HG02678 (cell line): ENCODE measurements at regions not wholly inside any gene's neighbourhood (a gene's known extent, or its start where the extent isn't known, plus 50 kb on each side); places are given as distances from the start of the nearest gene placed in this dataset.

Experiments
- ATAC-seq: cut with Tn5 transposase; IDR thresholded peaks from one replicate; pipeline ENCODE4 v1.9.1; 2021; ENCODE audit warnings: mild to moderate bottlenecking, moderate library complexity; ENCODE audit not compliant: unreplicated experiment

DNA sequence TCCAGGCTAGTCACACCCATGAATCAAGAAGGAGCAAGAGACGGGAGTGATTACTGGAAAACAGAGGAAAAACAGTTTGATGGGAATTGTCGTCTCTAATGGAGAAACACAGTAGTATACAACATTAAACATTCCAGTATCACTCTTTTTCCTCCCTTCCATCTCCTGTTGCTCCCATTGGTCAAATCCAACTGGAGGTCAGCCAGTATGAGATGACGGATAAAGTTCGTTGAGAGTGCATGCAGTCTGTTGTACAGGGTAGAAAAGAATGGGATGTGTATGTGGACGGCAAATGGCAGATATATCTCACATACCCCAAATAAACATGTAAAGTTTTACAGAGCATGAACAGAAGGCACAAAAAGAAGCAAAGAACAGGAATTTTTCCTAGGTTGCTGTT is 221.9 kb upstream of the TNP1 start:
- no peak for ATAC-seq

DNA sequence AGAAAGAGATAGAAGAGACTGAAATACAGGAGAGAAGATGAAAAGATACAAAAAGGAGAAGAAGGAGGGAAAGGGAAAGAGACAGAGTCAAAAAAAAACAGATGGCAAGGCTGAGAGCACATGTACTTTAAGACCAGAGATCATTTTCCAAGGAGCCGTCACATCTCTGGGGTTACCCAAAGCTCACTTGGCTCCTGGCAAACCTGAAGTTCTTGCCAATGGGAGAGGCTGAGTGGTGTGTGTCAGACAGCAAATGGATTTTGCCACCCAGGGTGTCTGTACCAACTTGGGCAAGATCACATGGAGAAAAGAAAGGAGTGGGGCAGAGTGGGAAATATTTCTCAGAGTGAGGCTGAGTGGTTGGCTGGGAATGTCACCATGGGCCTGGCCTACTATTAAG is 219.3 kb upstream of the TNP1 start:
- ATAC-seq, result no peak

DNA sequence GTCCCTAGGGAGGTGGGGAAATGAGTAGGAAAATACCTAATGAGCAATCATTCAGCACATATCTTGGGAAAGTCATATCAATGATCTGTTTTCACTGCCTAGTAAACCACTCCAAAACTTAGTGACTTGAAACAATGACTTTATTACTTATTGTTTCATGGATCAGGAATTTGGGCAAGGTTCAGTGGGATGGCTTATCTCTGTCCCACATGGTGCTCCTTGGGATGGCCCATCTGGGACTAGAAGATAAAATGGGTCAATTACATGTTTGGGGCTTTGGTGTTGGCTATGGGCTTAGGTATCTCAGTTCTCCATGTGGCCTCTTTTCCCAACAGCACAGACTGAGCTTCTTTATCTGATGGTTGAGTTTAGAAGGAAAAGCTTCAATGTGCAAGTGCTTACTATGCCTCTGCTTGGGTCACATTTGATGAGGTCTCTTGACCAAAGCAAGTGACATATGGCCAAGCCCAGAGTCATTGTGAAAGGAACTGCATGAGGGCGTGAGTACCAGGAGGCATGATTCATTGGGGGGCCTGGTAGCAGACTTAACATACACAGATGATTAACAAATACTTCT is 218.1 kb upstream of the TNP1 start:
- ATAC-seq, result no peak

DNA sequence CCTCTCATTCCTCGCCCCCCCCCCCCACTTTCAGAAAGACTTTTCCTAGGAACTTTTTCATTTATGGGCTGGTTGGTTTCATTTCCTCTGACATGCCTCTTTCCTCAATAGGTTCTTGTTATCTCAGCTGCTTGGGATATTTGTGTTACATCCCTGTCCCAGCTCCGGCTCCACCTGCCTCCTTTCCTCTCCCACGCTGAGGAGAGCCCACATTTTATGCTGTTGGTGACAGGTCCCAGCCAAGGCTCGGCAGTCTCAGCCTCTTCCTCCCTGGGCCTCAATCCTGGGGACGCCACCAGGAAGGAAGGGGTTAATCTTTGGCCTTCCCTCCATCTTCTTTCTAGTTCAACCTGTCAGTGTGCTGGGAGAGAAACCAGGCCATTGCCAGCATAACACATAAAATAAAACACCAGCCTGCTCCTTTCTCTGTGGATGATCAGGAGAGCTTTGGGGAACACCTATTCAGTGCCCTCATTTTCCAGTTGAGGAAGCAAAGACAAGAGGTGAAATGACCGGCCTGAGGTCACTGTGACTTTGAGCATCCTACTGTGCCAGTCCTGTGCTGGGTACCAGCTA is 216.9 kb upstream of the TNP1 start:
- ATAC-seq, result no peak

DNA sequence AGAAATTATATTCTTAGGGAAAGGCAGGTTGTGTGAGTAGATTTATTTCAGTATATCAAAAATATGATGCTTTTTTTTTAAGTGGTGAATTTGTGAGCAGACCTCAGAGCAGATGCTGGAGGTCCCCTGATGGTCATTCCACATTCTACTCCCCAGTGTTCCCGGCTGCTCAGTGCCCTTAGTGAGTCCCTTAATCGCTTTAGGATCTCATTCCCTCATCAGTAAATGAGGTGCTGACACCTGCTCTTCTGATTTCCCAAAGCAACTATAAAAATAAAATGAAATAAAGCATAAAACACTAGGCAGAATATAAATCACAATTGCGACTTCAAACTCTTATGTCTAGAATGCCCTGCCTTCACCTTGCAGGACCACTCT is 216.2 kb upstream of the TNP1 start:
- no peak for ATAC-seq

DNA sequence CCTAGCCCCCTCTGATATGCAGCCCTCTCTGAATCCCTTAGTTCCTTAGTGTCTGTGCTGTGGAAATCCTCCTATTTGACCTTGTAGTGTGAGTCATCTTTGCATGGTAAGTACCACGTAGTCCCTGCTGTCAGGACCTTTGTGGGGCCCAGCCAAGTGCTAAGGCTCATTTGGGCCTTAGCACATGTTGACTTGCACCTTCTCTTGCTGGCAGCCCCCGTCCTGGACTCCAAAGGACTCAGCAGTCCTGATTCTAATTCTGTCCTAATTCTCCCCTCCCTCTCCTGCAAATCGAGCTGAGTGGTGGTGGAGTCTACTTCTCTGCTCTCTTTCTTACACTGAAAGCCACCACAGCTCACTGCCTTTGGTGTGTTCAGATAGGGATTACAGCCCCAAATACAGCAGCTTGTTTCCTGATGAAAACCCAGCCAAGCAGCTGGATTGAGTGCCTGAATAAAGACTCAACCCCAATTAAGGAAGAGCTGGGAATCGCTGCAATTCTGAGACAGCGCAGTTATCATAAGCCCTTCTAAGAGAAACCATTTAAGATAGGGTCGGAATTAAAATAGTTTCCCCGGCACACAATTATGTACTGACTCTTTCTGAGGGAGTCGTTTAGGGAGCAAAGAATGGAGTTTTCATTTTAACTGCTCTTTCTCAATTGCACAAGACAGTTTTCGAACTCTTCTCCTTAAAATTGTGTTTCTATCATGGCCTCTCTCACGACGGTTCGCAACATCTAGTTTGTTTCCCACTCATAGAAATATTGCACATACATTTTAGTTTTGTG is 215.6 kb upstream of the TNP1 start:
- no peak for ATAC-seq

DNA sequence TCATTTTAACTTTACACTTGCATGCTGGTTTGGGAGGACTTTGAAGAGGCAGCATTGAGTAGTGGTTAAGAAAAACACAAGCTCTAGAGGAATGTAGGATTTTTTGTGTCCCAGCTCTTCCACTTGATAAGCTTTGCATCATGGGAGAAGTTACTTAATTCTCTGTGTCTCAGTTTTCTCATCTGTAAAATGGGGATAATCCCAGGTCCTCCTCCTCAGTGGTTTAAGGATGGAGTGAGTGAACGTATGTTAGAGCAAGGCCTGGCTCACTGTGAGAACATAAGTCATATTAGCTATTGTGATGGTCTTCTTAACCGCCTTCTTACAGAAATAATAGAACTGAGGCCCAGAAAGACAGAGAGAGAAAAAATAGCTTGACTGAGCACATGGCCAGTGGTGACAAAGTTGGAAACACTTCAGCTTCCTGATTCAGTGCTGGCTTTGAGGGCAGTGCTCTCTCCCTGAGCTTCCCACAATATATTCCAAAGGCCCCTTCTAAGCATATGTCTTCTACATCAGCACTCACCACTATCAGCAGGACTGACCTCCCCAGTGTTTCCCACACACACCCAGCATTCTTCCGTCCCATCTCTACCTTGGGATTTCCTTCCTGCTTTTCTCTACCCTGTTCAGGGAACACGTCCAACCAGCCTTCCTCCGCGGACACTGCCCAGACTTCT is 214.9 kb upstream of the TNP1 start:
- ATAC-seq, result no peak

DNA sequence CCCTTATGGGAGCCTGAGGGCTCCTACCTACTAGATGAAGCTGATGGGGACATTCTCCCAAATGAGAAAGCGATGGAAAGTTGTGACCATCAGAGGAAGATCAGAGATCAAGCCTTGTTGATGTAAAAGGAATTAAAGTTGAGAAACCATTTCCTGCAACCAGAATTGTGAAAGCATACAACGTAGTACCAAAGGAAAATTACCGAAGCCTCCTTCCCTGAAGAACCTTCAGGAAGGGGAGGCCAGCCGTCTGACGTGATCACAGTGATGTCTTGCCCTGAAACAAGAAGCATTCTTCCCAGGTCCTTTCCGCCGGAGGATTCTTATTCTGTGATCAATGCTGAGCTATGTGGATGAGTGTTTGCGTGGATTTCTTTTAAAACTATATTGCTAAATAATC is 211.6 kb upstream of the TNP1 start:
- ATAC-seq, result no peak

DNA sequence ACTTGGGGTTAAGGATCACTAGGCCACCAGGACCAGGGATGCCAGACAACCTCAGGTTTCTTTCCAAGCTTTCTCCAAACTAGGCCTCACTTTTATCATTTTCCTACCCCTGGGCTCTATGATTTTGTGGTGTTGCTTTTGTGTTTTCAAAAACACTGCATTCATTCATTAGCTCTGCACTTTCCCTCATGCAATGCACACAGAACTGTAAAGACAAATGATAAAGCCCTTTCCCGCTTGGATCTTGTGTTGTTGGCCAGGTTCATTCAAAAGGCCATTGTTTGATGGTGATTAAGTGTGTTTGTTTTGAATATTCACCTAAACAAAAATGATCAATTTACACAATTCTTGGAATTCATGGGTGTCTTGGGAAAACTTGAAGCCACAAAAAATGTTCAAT is 210.7 kb upstream of the TNP1 start:
- ATAC-seq, result no peak

DNA sequence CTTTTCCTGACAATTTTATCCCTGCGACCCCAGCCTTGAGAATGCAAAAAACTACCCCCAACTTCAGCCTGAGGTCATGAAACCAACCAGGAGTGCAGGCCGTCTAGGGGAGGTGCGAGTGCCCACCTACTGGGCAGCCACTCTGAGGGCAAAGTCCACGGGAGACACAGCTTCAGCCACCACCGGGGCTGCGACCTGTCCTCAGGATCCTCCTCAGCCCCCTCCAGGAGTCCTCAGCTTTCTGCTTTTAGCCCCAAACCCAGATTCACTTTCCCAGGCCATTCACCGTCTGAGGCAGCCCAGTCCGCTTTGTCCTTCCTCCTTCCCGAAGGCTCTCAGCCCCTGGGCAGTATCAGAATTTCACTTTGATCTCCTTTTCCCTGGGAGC is 210.2 kb upstream of the TNP1 start:
- no peak for ATAC-seq

DNA sequence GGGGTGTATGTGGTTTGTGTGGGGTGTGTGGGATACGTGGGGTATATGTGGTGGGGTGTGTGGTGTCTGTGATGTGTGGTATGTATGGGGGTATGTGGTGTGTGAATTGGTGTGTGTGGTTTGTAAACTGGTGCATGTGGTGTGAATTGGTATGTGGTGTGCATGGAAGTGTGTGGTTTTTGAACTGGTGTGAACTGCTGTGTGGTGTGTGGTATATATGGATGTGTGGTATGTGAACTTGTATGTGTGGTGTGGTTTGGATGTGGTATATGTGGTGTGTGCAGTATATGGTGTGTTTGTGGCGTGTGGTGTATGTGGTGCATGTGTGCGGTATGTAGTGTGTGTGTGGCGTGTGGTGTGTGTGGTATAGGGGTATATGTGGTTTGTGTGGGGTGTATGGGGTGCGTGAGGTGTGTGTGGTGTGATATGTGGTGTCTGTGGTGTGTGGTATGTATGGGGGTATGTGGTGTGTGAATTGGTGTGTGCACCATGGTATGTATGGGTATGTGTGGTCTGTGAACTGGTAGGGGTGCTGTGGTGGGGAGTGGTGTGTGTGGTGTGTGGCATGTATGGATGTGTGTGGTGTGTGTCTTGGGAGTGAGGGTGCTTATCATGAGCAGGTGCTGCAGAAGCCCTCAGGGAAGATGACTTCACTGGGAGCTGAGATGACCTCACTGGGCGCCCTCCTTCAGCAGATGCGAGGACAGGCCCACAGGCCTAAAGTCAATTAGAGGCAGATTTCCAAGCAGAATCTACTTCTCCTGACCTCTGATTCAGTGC is 209.6 kb upstream of the TNP1 start:
- ATAC-seq, result no peak

DNA sequence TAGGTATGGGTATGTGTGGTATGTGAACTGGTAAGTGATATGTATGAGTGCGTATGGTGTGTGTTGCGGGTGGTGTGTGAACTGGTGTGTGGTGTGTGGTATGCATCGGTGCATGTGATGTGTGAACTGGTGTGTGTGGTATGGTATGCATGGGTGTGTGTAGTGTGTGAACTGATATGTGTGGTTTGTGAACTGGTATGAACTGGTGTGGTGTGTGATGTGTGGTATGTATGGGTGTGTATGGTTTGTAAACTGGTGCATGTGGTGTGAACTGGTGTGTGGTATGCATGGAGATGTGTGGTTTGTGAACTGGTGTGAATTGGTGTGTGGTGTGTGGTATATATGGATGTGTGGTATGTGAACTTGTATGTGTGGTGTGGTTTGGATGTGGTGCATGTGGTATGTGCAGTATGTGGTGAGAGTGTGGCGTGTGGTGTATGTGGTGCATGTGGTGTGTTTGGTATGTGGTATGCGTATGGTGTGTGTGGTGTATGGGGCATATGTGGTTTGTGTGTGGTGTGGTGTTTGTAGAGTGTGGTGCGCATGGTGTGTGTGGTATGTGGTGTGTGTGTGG is 208.9 kb upstream of the TNP1 start:
- ATAC-seq, result no peak

DNA sequence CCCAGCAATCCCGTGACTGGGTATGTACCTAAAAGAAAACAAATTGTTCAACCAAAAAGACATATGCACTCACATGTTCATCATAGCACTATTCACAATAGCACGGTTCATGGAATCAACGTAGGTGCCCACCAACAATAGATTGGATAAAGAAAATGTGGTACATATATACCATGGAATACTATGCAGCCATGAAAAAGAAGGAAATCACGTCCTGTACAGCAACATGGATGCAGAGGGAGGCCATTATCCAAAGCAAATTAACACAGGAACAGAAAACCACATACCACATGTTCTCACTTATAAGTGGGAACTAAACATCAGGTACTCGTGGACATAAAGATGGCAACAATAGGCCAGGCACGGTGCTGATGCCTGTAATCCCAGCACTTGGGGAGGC is 207.9 kb upstream of the TNP1 start:
- ATAC-seq, result no peak

DNA sequence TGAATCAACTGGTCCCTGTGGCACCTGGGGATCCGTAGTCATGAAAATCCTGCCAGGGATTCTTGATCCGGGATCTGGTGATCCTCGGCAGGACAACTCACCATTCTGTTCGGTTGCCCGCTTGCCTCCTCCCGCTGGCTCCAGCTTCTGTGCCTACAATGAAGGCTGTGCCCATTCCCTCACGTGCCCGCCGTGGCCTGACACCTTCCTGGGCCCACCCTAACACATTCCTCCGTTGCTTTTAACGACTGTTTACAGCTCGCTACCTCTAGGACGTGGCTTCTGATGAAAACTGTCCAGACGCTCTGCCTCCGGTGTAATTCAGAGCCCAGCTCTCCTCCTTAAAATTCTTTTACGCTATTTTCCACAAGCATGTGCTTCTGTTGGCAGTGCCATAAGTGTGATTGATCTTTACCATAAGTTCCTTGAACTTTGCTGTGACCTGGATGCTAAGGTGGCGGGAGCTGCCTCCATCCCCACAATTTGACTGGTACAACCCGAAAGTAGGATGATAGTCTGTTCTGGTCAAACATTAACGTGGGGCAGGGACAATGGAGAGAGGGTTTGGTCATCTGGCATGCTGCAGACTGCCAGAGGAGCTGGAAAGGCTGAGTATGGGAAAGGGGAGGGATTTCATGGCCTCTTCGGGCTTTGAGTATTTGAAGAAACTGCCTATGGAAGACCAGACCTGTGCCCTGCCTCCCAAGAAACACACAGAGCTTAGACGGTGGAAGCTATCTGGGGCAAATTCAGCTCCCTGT is 206.8 kb upstream of the TNP1 start:
- no peak for ATAC-seq

DNA sequence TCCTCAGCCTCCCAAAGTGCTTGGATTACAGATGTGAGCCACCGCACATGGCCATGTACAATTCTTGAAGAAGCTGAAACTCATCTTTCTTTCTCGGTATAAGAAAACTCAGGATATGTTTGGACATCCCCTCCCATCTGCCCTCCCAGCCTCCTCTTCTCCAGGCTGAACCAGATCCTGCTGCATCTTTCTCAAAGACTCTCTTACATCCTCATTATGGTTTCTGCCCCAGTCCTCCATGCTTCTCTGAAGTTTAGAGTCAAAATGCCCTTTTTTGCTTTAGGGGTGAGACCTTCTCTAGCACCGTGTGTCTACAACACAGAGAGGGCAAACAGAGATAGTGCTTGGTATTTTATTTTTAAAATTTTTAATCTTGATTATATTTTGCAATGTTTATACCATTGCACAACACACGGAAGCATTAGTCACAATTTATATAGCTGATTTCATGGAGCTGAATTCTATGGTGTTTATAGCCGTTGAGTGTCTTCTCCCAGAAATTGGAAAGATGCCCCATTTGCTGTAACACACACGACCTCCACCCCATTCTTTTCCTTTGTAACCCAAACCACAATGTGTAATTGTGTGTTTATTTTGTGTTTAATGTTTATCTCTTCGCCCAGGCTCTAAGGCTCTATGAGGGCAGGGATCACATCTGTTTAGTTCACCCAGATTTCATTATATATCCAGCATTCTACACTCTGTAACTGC is 206.0 kb upstream of the TNP1 start:
- no peak for ATAC-seq

DNA sequence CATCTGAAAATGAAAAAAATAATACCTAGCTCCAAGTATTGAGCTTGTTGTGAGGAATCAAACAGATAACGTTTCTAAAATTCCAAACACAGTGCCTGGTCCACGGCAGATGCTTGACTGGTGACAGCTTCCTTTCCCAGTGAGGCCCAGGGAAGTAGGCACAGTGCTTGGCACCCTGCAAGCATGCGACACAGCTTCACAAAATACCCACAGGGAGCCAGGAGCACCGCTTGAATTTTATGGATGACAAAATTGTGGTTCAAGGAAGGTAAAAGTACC is 205.1 kb upstream of the TNP1 start:
- ATAC-seq, result no peak

DNA sequence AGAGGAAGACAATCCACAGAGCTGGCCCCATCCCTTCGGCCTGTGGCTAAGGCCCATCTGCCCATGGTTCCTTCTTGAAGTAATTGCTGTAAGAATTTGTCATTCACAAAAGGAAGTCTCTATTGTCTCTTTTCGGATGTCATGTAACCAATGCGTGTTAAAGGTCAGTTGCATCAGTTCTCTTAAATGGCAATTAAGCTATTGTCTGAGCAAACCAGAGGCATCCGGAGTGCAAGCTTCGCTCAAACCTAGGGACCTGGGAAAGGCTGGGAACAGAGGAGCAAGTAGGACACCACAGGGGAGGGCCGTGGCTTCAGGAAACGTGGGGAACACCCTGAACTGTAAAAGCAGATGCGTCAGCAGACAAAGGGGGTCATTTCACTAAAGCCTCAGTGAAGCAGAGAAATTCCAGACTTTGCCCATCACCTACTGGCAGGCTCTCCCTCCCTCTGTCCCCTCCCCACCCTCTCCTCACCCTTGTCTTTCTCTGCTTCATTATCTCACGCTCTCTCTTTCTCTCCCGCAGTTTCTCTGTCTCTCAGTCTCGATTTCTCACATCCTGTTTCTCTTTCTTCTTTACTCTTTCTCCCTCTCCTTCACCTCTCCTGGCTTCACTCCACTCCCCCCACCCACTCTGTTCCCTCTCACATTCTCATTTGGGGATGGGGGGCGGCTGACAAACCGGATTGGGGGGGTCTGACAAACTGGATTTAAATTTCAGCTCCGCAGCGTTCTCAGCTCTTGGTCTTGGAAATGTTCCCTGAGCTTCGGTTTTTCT is 204.6 kb upstream of the TNP1 start:
- ATAC-seq, result no peak

DNA sequence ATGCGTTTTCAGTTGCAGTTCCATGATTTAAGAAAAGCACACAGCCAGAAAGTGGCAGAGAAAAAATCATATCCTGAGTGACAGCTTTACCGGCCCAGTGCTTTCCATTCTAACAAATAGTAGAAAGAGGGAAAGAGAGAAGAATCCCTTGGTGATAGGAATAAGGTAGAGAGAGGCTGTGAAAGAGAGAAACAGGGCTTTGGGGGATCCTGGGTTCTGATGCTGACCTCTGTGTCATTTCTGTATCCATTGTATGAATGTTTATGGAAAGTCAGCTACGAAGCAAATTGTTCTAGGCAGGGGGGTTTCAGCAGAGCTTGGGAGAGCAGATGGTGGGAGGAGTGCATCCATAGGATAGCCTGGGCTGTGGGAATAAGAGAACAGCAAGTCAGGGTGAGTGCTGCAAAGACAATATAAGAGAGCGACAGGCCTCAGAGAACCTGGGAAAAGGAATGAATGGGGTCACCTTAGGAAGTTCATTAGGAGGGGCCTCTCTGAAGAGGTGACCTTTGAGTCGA is 203.4 kb upstream of the TNP1 start:
- no peak for ATAC-seq

DNA sequence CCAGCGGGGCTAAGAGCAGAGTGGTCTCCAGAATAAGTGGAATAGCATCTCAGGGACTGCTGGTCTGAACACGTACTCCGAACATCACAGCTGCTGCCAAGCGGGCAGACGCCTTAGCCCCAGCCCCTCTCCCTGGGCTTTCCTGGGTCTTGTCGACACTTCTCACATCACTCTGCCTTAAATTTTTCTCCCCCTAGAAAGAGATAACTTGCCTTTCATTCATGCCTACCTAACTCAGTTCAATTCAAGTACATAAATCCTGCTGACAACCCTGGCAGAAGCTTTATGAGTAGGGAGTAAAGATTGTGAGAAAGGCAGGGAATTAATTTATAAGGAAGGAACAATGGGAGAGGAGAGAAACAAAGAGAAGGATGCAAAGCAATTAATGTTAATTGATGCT is 202.9 kb upstream of the TNP1 start:
- no peak for ATAC-seq
